NB4 (cell line): ENCODE measurements at regions not wholly inside any gene's neighbourhood (a gene's known extent, or its start where the extent isn't known, plus 50 kb on each side); places are given as distances from the start of the nearest gene placed in this dataset.

ENCODE experiments used
- DNase-seq: peaks from one replicate; pipeline ENCODE4 v3.0.0; 2010; ENCODE audit warnings: low read depth
- H3K4me3 ChIP-seq: one replicate; pipeline ENCODE4 v1.5.1; 2011; ENCODE audit warnings: mild to moderate bottlenecking, low read depth, low read length, moderate library complexity
- CTCF ChIP-seq: IDR thresholded peaks from one replicate; pipeline ENCODE4 v1.5.1; 2012; ENCODE audit warnings: low read depth, low read length
- MAX ChIP-seq: IDR thresholded peaks from 2 replicates; pipeline ENCODE4 v1.6.1; 2011; ENCODE audit warnings: low read depth, low read length
- MYC ChIP-seq: IDR thresholded peaks from 2 replicates; pipeline ENCODE4 v1.6.1; 2011; ENCODE audit warnings: low read depth, low read length
- POLR2A ChIP-seq: IDR thresholded peaks from 2 replicates; pipeline ENCODE4 v1.6.1; 2011; ENCODE audit warnings: mild to moderate bottlenecking; ENCODE audit not compliant: insufficient read length; ENCODE audit errors: extremely low read depth

GRCh38 chr2:53018825-53019425 lies 748.7 kb upstream of the CHAC2 start:
- no peak overlapping the region for H3K4me3 ChIP-seq
- TF ChIP-seq POLR2A (no peak), MYC (no peak), CTCF (no peak), MAX (no peak)
- peak; percentile 9 for DNase-seq

GRCh38 chr2:53006980-53007379 lies 760.6 kb upstream of the CHAC2 start:
- DNase-seq: no peak
- TF ChIP-seq MAX (no peak), MYC (no peak), CTCF (no peak), POLR2A (no peak)
- H3K4me3 ChIP-seq: no peak overlapping the region

- no peak overlapping the region for H3K4me3 ChIP-seq
- no peak for DNase-seq
- no peak for TF ChIP-seq MYC
- no peak for TF ChIP-seq CTCF
- TF ChIP-seq POLR2A: no peak
- no peak for TF ChIP-seq MAX
Observed at GRCh38 chr2:53004413-53004812, 763.2 kb upstream of the CHAC2 start.

- no peak overlapping the region for H3K4me3 ChIP-seq
- DNase-seq: no peak
- TF ChIP-seq CTCF (no peak), MAX (no peak), POLR2A (no peak), MYC (no peak)
Observed at GRCh38 chr2:52995424-52995823, 772.2 kb upstream of the CHAC2 start.

GRCh38 chr2:52976143-52976949 lies 791.3 kb upstream of the CHAC2 start:
- no peak for TF ChIP-seq MYC
- no peak for TF ChIP-seq POLR2A
- TF ChIP-seq CTCF: peak; percentile 45
- TF ChIP-seq MAX: no peak
- peak; percentile 32 for DNase-seq
- no peak overlapping the region for H3K4me3 ChIP-seq
